ENCODE measurements at regions not wholly inside any gene's neighbourhood (a gene's known extent, or its start where the extent isn't known, plus 50 kb on each side); places are given as distances from the start of the nearest gene placed in this dataset.

DNA sequence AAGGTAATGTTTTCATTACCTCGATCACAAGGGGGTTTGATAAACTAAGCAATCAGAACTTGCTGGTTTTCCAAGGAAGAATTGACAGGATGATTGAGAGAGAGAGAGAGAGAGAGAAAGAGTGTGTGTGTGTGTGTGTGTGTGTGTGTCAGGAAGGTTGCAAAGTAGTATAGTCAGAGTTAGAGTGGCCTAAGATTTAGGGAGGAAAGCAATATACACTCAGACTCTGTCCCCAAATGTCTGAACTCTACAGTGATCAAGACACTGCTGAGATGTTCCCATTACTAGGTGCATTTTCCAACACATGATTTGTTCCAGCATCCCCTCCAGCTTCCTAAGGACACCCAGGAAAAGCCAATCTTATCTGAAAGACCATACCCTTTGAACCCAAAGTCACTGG lies 1074.1 kb downstream of the BCL11B start:
- no peak overlapping the region for H3K27ac ChIP-seq
- TF ChIP-seq CTCF (IDR thresholded peaks at IDR 0.05) (no peak), ZFX (IDR thresholded peaks at IDR 0.05; ENCODE audit: borderline replicate concordance) (no peak)

DNA sequence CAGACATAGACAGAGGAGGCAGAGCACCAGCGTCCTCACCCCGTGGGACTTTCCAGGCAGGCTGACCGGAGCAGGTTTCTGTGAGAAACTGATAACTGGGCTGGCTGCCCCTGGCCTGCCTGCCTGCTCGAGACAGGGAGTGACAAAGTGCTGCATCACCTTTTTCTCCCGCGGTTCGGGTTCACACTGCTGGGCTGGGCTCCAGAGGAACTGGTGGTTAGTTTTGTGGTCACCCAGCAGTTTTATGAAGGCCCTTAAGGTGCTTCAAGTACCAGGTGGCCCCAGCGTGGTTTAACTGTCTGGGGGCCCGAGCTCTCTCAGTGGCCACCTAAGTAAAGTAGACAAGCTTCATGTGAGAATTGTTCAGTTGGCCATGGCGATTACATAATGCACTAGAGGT lies 1073.6 kb downstream of the BCL11B start:
- TF ChIP-seq ZFX (IDR thresholded peaks at IDR 0.05; ENCODE audit: borderline replicate concordance) (no peak), CTCF (IDR thresholded peaks at IDR 0.05) (no peak)
- no peak overlapping the region for H3K27ac ChIP-seq

DNA sequence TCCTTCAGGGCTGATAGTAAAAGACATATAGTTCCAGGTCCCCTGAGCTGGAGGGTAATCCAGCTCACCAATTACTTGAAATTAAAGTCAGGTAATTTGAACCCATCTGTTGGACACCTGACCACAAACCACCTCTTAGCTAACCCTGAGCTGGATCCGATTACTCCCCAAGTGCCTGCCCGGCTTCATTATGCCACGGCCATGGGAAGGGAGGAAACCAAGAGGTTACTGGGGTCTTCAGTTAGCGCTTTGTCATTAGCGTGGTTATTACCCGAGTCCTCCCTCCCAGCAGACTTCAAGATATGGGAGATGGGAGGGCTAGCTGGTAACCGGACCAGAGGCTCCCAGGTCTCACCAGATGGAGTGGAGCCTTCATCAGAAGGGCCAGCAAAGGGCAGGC lies 1071.4 kb downstream of the BCL11B start:
- H3K27ac ChIP-seq: no peak overlapping the region
- no peak for TF ChIP-seq CTCF (IDR thresholded peaks at IDR 0.05)
- no peak for TF ChIP-seq ZFX (IDR thresholded peaks at IDR 0.05; ENCODE audit: borderline replicate concordance)

GRCh38 chr14:98203421-98203820 lies 1068.6 kb downstream of the BCL11B start:
- no peak overlapping the region for H3K27ac ChIP-seq
- TF ChIP-seq ZFX (IDR thresholded peaks at IDR 0.05; ENCODE audit: borderline replicate concordance): no peak
- no peak for TF ChIP-seq CTCF (IDR thresholded peaks at IDR 0.05)

DNA sequence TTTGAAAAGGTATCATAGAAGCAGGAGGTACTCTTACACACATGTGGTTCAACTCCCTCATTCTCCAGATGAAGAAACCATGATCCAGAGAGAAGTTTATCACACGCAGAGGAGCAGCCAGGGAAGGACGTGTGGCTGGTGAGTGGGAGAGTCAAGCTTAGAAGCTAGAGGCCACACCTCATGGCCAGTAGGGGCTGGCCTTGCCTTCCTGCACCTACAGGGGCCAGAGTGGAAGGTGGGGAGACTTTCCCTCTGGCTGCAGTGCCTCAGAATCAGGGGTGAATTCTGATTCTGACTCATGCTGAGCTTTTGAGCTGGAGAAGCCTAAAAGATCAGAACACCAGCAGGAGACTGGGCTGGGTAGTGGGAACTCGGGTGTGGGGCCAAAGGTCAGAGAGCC lies 1067.9 kb downstream of the BCL11B start:
- no peak overlapping the region for H3K27ac ChIP-seq
- no peak for TF ChIP-seq ZFX (IDR thresholded peaks at IDR 0.05; ENCODE audit: borderline replicate concordance)
- TF ChIP-seq CTCF (IDR thresholded peaks at IDR 0.05): no peak

GRCh38 chr14:98207415-98207814 lies 1064.6 kb downstream of the BCL11B start:
- TF ChIP-seq ZFX (IDR thresholded peaks at IDR 0.05; ENCODE audit: borderline replicate concordance) (no peak), CTCF (IDR thresholded peaks at IDR 0.05) (no peak)
- H3K27ac ChIP-seq: no peak overlapping the region

DNA sequence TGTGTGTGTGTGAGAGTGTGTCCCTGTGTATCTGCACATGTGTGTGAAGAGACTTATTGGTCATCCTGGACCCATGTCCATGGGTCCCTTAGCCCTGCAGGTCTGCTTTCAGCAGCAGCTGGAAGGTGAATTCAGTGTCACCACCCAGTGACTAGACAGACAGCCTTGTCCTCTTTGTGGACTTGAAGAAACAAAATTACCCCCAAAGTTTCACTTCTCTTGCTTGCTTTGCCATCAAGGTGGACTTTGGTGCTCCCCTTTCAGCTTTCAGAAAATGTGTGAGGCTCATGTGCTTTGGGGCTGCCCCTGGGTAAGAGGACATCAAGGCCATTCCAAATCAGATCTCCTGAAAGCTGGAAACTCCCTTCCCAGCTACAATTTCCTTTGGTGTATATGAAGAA lies 1063.8 kb downstream of the BCL11B start:
- TF ChIP-seq ZFX (IDR thresholded peaks at IDR 0.05; ENCODE audit: borderline replicate concordance) (no peak), CTCF (IDR thresholded peaks at IDR 0.05) (no peak)
- H3K27ac ChIP-seq: no peak overlapping the region
